ENCODE measurements at regions not wholly inside any gene's neighbourhood (a gene's known extent, or its start where the extent isn't known, plus 50 kb on each side); places are given as distances from the start of the nearest gene placed in this dataset.
A peak's percentile ranks its signal among the peaks of the same experiment; 100 is the strongest.

GRCh38 chr12:31781894-31782540 lies 53.2 kb upstream of the AMN1 start:
- peaks cover 5 to 9% (median 6%) of the 10 kb centered on the region in 3 donors for H3K36me3 Mint-ChIP-seq
- no peak overlapping the region for H3K4me3 Mint-ChIP-seq
- no peak for DNase-seq
- H3K27ac Mint-ChIP-seq = peak overlapping the region in 1 of 6 donors; percentile 67
- peaks cover 0 to 10% (median 2%) of the 10 kb centered on the region in 6 donors for H3K9me3 Mint-ChIP-seq
- peaks cover 0 to 3% (median 0%) of the 10 kb centered on the region in 3 donors for H3K27me3 Mint-ChIP-seq (ENCODE audit: low read depth in 3 of 3)
- no peaks in the 10 kb centered on the region for H3K4me1 Mint-ChIP-seq

DNA sequence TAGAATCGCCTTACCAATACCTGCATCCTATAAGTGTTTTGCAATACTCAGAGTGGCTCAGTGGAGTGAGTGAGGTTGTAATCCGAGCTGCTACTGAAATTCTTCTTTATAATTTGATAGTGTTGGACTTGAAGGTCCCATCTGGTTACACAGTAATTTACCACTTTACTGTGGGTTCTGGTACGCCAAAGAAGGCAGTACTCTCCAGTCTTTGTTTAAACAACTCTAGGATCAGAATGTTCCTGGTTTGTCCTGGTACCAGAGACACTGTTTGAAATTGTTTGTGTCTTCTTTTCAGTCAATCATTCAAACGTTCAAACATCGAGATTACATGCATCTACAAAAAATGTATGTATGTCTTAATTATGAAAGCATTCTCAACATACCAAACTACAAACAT lies 51.3 kb upstream of the AMN1 start:
- Mint-ChIP-seq H3K36me3 (peaks cover 5 to 9% (median 6%) of the 10 kb centered on the region in 3 donors), H3K27me3 (ENCODE audit: low read depth in 3 of 3) (no peaks in the 10 kb centered on the region), H3K27ac (no peak overlapping the region), H3K4me3 (no peak overlapping the region), H3K4me1 (no peaks in the 10 kb centered on the region), H3K9me3 (peaks cover 0 to 10% (median 2%) of the 10 kb centered on the region in 6 donors)
- DNase-seq = no peak

DNA sequence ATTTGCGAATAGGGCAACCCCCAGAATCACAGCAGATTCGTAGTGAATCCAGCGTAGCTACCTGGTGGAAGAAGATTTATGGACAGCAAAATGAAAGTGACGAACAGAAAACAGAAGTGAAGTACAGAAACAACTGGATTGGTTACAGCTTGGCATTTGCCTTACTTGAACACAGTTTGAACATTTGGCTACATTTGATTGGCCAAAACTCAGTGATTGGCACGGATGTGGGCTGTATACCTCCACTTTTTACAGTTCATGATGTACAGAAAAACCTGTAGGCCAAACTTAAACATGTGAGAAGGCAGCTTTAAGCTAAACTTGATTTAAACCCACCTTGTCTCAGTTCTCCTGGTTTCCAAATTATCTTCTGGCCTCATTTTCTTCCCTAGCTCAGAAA lies 49.9 kb upstream of the AMN1 start:
- Mint-ChIP-seq H3K9me3 (peaks cover 0 to 3% (median under 1%) of the 10 kb centered on the region in 6 donors), H3K4me1 (peaks cover 3% of the 10 kb centered on the region in 2 donors), H3K4me3 (no peak overlapping the region), H3K36me3 (peaks cover 2% of the 10 kb centered on the region in 3 donors), H3K27ac (no peak overlapping the region), H3K27me3 (ENCODE audit: low read depth in 3 of 3) (no peaks in the 10 kb centered on the region)
- DNase-seq = no peak

Data from immature natural killer cell (primary cell).